SK-N-SH treated with all-trans-retinoic acid at 6 μM for 48 hours (cell line): ENCODE measurements at regions not wholly inside any gene's neighbourhood (a gene's known extent, or its start where the extent isn't known, plus 50 kb on each side); places are given as distances from the start of the nearest gene placed in this dataset.

Experiments used
- BACH2 ChIP-seq: fragments of 250-450 bp; sonication (Bioruptor Pico); IDR thresholded peaks from 2 replicates; pipeline ENCODE4 v1.9.0; 2021; ENCODE audit warnings: mild to moderate bottlenecking, borderline replicate concordance
- GLIS3 ChIP-seq: fragments of 250-450 bp; sonication (Bioruptor Pico); IDR thresholded peaks from 2 replicates; pipeline ENCODE4 v1.5.0; 2020; ENCODE audit warnings: mild to moderate bottlenecking, moderate library complexity
- OSR1 ChIP-seq: fragments of 250-450 bp; sonication (Bioruptor Pico); IDR thresholded peaks from 2 replicates; pipeline ENCODE4 v1.8.0; 2022; ENCODE audit warnings: moderate library complexity, mild to moderate bottlenecking, inconsistent platforms
- TSHZ2 ChIP-seq: fragments of 250-450 bp; sonication (Bioruptor Pico); IDR thresholded peaks from 2 replicates; pipeline ENCODE4 v1.5.0; 2020; ENCODE audit warnings: mild to moderate bottlenecking, moderate library complexity
- ZC3H10 ChIP-seq: fragments of 250-450 bp; sonication (Bioruptor Pico); IDR thresholded peaks from 2 replicates; pipeline ENCODE4 v1.5.1; 2021; ENCODE audit warnings: mild to moderate bottlenecking, moderate library complexity
- ZFP3 ChIP-seq: fragments of 250-450 bp; sonication (Bioruptor Pico); IDR thresholded peaks from 2 replicates; pipeline ENCODE4 v1.5.0; 2020; ENCODE audit warnings: mild to moderate bottlenecking, moderate library complexity
- ZNF8 ChIP-seq: fragments of 450-650 bp; formaldehyde crosslinking; IDR thresholded peaks from 2 replicates; pipeline ENCODE4 v1.5.0; 2020; ENCODE audit warnings: mild to moderate bottlenecking, moderate library complexity

GRCh38 chr7:138205614-138206150 is 129.4 kb downstream of the AKR1D1 start:
- TF ChIP-seq GLIS3 = no peak
- no peak for TF ChIP-seq BACH2 (CRISPR knock-in tag)
- no peak for TF ChIP-seq ZNF8 (CRISPR knock-in tag)
- no peak for TF ChIP-seq ZC3H10 (CRISPR knock-in tag)
- no peak for TF ChIP-seq TSHZ2 (CRISPR knock-in tag)
- no peak for TF ChIP-seq ZFP3 (CRISPR knock-in tag)
- TF ChIP-seq OSR1 = no peak
